Esophagus mucosa (tissue), 1 donor: ENCODE measurements at regions not wholly inside any gene's neighbourhood (a gene's known extent, or its start where the extent isn't known, plus 50 kb on each side); places are given as distances from the start of the nearest gene placed in this dataset.
"Not testable (repeated sequence)": the region's sequence is repeated elsewhere in the genome, so short reads cannot be mapped to it uniquely, and the experiment has no call there.

Experiments used
- ATAC-seq: fragments of 200-7000 bp; cut with Tn5 transposase; one replicate; pipeline ENCODE4 v1.9.1; 2020
- donor health status: DM: yes; HTN: yes; CAD: no.

DNA sequence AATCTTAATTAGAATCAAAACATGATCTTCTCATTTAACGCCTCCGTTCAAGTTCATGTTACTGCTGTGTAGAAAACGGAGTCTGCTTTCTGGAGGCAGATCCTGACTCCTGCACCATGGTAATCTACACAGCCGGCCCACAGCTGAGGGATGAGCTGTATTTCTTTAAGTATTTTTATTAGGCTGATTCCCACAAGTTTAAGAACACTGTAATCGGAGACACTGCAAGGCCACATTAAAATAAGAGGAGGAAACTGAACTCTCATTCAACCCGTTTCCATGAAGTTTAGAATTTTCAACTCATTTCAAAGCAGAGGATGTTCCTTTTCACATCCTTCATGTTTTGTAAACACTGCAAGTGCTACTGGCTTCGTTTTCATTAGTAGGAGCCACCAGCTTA is 372.2 kb downstream of the NFIB start:
- ATAC-seq = no peak

DNA sequence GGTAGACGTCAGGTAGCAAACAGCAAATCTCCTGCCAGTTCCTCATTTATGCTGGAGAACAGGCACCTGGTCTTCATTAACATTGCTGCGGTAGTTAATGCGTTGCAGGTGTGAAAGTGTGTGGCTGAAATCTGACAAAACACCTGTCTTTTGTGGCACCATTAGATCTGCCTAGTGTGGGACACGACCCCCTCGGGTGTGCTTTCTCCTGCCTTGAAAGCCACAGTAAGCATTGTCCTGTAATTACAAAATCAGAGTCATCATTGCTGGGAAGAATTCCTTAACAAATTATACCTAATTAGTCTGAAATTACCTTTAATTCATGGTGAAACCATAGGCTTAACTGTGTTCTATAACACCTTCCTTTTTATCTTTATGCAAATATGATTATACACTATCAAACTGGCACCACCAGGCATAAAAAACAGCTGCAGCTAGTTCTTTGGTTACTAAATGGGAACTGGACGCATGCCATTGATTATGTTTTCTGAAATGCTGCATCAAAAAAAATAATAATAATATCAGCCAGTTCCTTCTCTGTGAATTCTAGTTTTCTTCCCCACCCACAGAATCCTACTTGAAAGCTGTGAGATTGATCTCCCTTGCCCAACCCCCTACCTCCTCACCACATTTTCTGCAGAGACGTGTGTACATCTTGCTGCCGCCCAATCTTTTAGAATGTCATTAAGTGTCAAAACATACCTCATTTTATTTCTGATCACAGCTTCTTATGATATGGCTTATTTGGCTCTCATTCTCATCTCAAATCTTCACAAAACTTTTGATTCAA is 374.0 kb downstream of the NFIB start:
- no peak for ATAC-seq

DNA sequence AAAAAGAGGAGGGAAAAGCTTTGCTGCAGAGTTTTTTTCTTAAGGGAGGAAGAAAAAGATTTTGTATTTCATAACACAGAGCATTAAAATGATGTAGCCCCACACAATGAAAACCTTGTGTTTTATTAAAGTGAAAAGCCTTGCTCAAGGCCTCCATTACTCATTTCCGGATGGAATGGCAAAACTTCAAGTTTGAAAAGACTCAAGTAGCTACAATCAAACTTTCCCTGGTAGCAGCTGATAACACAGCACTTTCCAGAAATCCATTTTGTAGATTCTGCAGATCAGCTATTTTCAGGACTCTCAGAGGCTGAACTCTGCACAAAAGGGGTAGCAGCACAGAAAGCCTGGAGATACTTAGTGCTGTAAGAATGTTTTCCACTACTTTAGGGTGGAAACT is 374.8 kb downstream of the NFIB start:
- no peak for ATAC-seq

DNA sequence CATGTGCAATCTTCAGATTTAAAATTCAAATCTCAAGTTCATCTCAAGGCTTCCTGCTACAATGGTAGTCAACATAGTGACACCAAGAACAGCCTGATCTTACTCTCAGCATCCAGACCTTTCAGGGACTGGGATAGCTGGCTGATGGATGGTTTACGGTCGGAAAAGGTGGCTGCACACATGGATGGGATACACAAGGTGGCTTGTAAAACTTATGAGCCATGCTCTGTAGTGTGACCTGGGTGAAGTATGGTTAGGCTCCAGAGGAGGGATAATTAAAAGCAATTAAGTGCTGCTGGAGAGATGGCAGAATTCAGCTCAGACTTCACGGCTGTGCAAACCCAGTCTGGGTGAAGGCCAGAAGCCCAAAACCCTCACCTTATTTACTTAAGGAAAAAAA is 379.5 kb downstream of the NFIB start:
- no peak for ATAC-seq

DNA sequence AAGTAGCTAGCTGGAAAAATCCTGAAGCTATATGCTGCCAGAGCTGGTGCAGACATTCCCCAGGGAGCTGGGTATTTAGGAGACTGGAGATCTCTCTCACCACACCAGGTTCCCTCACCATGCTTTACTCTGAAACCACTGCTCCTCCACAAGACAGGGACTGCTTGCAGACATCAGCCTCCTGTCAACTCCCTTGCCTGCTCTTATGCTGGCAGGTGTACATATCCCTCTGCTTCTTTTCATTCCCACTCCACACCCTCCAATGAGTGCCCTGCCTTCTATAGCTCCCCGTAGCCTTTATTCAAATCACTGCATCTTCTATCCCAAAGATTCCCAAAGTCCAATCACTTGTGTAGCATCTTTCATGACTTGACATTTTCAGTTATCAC is 380.7 kb downstream of the NFIB start:
- ATAC-seq = no peak

DNA sequence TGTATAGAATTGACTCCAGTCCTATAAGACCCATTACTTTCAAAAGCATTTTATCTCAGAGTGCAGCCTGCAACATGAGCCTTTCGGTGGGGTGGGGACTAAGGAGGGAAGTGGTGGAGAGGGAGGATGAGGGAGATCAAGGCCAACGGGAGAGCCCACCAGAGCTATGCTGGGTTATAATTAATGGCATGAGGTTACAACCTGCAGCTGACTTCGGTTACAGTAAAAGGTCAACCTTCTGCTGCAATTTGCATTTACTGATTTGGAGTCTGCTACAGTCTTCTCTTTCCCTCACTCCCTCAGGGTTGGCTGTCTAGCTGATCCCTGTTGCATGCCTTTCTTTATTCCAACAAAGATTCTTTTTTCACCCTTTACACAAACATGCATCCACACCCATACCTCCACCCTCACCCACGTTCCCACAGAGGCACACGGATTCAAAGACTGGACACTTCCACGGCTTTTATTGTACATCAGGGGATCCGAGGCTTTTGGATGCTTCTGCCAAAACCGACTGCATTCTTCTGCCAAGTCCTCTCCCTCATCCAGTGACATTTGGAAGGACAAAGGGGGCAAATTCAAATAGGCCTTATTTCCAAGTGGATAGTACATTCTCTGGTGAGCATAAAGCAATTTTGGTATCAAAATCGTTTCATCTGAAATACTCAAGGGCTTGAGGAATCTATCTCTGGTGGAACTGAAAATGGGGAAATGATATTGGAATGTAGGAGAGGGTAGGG is 381.2 kb downstream of the NFIB start:
- ATAC-seq = no peak

DNA sequence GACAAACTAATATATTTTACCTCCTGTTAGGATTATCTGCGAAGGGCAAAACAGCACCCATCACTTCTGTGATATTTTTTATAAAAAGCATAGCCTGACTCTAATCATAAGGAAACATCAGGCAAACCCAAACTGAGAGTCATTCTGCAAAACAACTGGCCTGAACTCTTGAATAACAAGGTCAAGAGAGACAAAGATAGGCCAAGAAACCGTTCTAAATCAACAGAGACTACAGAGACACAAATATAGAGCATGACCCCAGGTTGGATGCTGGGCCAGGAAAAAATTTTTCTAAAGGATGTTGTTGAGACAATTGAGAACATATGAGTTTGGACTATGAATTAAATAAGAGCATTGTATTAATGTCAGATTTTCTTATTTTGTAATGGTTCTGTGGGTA is 384.9 kb downstream of the NFIB start:
- no peak for ATAC-seq

DNA sequence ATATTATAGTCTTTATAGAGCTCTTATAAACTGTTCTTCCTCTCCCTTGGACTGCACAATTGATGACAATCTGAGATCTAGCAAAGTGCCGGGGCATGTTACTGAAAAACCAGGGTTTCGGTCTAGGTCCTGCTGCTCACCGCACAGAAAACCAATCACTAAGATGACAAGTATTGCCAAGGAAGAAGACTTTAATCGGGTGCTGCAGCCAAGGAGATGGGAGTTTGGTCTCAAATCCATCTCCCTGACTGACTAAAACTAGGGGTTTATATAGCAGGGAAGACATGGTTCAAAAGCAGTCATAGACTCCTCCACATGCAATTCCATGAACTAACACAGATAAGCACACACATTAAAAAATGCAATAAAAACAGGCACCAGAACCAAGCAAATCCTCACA is 390.6 kb downstream of the NFIB start:
- ATAC-seq = no peak

DNA sequence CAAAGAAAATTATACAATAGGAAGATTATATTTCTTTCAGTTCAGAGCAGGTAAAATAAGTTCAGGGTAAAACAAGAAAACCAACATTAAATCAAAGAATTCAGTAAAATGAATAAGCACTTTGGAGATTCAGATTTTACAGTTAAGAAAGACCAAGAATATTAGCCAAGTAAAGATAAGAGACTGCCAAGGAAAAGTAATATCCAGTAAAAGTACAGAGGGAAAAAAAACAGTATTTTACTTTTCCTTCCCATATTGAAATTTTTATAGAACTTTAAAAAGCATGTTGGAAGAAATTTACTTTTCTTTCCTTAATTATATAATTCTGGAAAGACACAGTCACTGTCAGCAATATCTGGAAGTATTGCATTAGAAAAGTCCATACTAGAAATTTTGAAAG is 393.4 kb downstream of the NFIB start:
- ATAC-seq = no peak

DNA sequence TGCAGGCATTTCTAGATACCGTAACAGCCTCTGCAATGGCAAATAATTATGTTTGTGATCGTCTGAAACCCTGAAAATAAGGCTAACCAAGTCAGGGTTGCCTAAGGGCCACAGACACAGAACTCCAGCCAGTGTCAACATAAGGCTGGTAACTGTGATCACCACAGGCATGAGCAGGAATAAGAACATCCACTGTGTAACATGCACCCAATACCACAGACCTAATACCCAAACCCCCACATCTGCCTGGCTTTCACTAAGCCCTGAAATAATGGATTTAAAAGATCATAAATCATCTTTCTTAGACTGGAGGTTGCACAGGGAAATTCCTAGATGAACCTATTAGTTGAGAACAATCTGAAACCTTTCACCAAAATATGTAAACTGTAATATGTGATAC is 394.5 kb downstream of the NFIB start:
- ATAC-seq = no peak

DNA sequence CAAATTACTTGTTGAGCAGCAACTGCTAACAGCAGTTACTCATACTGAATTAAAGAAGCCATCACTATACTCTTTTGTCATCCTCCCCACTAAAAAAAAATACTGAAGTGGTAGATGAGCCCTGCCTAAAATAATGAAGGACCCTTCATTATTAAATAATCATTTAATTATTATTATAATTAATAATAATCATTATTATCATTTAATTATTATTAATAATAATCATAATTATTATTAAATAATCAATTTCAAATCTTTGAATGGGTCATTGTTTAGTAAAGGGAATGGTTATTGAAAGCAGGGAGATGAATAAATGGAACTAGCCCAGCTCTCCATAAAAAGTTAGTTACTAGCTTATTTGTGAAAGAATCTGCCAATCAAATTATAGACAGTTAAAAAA is 396.4 kb downstream of the NFIB start:
- no peak for ATAC-seq

DNA sequence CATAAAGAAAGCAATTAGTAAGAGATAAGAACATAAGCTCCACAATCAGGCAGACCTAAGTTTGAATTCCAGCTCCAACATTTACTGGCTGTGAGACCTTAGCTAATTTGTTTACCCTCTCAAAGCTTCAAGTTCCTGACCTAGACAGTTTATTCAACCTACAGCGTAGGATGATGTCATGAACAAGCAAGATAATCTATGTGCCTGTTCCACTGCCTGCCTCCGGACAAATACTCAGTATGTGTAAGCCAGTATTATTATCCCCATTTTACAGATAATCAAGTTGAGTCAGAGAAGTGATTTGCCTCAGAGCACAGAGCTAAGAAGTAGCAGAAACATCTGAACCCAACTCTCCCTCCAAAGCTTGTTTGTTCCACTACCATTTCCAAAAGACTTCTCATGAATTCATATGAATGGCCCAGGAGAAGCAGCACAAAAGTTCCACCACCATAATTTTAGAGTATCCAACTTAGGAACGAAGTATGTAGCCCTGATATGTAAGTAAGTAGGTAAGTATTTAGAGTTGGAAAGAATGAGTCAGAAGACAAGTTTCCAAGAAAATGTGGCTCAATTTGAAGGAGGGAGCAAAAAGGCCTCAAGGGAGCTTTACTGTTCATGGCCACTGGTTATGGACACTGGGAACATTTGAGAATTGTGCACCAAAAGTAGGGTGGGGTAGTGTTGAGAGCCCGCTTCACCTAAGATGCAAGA is 398.2 kb downstream of the NFIB start:
- peak; percentile 71 for ATAC-seq

DNA sequence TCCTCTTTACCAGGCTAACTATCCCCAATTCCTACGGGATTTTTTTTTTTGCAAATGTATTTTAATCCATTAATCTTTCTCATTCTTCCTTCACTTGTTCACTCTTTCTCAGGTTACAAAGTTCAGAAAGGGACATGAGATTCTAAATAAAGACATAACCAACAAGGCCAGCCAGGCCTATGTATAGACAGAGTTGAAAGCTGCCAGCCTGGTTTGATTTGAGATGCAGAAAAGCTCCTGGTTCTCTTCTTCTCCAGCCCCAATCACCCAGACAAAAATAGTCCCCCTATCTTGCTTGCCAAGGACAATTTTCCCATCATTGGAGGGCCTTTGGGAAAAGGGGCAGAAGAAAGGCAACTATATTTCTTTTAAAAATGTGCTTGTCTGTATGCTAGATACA is 398.8 kb downstream of the NFIB start:
- no peak for ATAC-seq

DNA sequence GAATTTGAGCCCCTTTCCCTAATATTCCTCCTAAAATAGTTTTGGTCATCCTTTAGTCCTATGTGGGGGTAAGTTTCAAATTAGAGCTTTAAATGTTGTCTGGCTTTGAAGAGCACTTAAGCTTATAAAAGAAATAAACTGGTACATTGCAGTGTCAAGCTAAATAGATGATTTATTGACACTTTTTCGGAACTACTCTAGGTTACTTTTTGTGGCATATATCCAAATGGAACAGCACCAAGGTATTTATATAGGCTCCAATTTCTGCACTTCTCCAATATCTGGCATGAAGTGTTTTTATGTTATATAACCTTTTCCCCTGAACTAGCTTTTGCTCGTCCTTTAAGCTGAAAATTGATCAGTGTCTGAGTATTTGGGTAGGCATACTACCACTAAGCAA is 402.5 kb downstream of the NFIB start:
- no peak for ATAC-seq

DNA sequence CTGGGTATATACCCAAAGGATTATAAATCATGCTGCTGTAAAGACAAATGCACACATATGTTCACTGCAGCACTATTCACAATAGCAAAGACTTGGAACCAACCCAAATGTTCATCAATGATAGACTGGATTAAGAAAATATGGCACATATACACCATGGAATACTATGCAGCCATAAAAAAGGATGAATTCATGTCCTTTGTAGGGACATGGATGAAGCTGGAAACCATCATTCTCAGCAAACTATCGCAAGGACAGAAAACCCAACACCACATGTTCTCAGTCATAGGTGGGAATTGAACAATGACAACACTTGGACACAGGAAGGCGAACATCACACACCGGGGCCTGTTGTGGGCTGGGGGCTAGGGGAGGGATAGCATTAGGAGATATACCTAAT is 406.1 kb downstream of the NFIB start:
- not testable (repeated sequence) for ATAC-seq

DNA sequence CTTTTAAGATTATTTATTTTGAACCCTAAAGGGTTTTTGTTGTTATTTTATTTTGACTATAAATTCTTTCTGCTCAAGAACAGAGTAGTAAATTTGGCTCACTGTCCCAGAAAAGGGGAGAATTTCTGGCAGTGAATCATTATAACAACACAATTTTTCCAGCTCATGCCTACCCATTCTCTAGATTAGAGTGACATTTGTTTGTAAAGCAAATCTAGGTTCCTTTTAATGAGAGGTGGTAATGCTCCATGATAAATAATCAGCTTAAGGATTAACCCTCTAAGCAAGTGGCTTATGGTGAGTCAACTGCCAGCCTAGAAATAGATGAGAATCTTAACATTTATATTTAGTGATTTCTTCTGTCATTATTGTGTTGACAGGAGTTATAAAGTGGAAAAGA is 409.2 kb downstream of the NFIB start:
- peak; percentile 48 for ATAC-seq

DNA sequence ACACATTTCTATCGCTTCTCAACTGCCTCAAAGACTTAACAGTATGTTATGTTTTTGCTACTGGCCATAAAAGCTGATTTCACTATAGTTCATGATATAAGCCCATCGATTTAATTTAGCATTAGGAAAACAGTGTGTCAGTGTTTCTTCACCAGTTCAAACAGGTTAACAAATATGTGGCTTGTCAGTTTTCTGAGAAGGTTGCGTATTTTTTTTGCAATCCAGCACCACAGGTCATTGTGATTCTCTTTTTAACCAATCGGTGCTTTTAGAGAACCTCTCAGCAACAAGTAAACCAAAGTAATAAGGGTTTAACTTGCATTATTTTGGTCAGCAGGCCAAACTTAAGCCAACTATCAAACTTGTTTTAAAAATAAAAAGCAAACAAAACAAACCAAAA is 409.6 kb downstream of the NFIB start:
- ATAC-seq = no peak

DNA sequence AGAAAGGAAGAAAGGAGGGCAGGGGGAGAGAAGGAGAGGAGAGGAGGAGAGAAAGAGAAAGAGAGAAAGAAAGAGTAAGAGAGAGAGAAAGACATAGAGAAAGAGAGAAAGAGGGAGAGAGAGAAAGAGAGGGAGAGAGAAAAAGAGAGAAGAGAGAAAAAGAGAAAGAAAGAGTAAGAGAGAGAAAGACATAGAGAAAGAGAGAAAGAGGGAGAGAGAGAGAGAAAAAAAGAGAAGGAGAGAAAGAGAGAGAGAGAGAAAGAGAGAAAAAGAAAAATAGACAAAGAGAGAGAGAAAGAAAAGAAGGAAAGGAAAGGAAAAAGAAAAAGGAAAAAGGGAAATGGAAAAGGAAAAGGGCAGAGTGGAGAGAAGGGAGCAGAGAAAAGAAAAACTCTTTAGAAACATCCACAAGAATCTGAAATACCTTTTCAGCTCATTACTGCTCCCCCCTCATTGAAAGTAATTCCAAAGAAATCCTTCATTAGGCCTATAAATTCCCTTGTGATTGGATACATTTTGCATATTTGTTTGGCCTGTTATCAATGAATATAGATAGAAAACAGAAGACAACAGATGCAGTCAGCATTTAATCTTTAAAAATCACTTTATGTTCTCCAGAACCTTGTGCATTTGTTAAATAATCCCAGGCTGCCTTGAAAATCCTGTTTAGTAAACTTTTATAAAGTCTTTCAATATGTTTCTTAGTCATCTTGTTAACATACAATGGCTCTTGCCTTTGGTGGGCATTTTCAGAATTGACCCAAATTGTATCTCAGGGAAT is 411.5 kb downstream of the NFIB start:
- ATAC-seq = no peak

DNA sequence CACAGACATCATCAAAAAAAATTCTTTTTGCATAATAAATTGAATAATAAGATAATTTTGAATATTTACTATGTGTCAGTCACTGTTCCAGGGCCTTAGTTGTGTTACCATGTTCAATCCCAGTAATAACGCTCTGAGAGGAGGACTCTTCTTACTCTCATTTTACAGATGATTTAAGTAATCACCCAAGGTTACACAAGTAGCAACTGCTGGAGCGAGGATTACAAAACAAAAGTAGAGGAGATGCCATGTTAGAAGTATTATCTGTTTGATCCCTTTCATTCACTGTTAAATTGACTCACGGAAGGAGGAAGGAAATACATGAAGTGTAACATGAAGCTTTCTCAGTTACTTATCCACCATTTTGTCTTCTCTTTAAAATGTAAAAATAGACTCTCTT is 412.8 kb downstream of the NFIB start:
- no peak for ATAC-seq

DNA sequence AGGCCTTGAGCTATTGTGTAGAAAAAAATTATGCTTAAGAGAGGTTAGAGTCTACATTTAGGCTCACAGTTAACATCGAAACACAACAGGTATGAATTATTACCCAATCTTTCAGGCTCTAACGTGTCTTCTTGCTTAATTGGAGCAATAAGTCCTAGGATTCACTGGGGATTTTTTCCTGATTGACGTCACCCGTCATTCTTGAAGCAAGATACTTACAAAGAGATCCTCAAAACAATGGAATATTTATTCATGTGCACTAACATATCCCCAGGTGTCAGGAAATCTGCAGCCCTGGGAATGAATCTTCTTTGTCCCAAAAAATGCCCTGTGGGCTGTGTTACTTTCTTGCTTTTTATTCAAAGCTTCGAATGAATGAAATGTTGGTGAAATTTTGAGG is 413.5 kb downstream of the NFIB start:
- ATAC-seq = peak; percentile 84

DNA sequence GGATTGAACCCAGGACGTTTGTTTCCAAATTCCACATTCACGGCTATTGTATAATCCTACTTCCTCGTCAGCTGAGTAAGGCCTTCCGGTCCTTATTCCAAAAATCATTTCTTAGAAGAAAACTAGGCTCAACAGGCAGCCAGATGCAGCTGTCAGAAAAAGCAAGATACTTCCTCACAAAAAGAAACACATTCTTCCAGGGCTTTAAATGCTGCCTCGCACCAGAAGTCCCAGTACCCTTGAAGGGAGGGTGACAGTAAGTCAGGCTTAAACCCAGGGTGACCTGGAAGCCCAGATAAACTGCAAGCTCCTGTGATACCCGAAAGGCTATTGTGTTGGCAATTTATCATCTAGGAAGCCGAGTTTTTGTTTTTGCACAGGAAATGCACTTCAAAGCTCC is 414.0 kb downstream of the NFIB start:
- ATAC-seq = no peak

DNA sequence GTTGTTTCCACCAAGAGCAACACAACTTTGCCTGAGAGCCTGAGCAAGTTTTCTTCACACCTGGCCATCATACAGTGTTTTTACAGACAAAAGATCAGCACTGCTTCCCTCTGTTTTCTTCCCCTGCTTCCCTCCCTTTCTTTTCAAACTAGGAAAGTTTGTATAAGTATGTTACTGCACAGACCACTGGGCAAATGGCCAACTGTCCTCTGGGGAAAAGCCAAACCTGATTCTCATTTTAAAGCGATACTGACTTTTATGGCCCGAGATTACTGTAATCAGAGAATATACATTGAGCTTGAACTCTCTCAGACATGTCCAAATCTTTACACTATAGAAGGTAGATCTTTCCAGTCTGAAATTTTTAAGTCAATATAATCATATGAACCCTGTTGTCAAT is 415.0 kb downstream of the NFIB start:
- no peak for ATAC-seq
